RWPE2 (cell line): ENCODE measurements at regions not wholly inside any gene's neighbourhood (a gene's known extent, or its start where the extent isn't known, plus 50 kb on each side); places are given as distances from the start of the nearest gene placed in this dataset.

Experiments
- ATAC-seq: fragments of 200-7000 bp; cut with Tn5 transposase; 3 replicates; pipeline ENCODE4 v1.9.1; 2021; ENCODE audit warnings: low read depth
- DNase-seq: peaks from one replicate; pipeline ENCODE4 v3.0.0-alpha.2; 2020; ENCODE audit warnings: low spot score
- H3K27ac ChIP-seq: fragments of 450-650 bp; 2 replicates; pipeline ENCODE4 v1.5.1; 2017; ENCODE audit warnings: mild to moderate bottlenecking; ENCODE audit not compliant: poor library complexity, severe bottlenecking
- H3K27me3 ChIP-seq: fragments of 250-450 bp; sonication (Bioruptor Pico); 2 replicates; pipeline ENCODE4 v1.5.1; 2021; ENCODE audit warnings: mild to moderate bottlenecking, moderate library complexity; ENCODE audit not compliant: insufficient read depth, poor library complexity, severe bottlenecking
- H3K36me3 ChIP-seq: fragments of 250-450 bp; sonication (Bioruptor Pico); 2 replicates; pipeline ENCODE4 v1.5.1; 2020; ENCODE audit warnings: low read depth, mild to moderate bottlenecking, moderate library complexity
- H3K4me1 ChIP-seq: fragments of 250-450 bp; sonication (Bioruptor Pico); 2 replicates; pipeline ENCODE4 v1.5.1; 2021; ENCODE audit warnings: mild to moderate bottlenecking, moderate library complexity; ENCODE audit not compliant: insufficient read depth, poor library complexity, severe bottlenecking
- H3K4me3 ChIP-seq: fragments of 250-450 bp; sonication (Bioruptor Pico); 2 replicates; pipeline ENCODE4 v1.5.1; 2021; ENCODE audit warnings: mild to moderate bottlenecking, moderate library complexity; ENCODE audit not compliant: severe bottlenecking
- H3K9me3 ChIP-seq: fragments of 250-450 bp; sonication (Bioruptor Pico); 2 replicates; pipeline ENCODE4 v1.5.1; 2021; ENCODE audit warnings: mild to moderate bottlenecking, moderate library complexity; ENCODE audit not compliant: severe bottlenecking
- TF ChIP-seq, protein P1 (sequence below): fragments of 450-650 bp; IDR thresholded peaks from one replicate; pipeline ENCODE4 v1.5.1; 2017; ENCODE audit warnings: mild to moderate bottlenecking, moderate library complexity; ENCODE audit not compliant: poor library complexity, severe bottlenecking

DNA sequence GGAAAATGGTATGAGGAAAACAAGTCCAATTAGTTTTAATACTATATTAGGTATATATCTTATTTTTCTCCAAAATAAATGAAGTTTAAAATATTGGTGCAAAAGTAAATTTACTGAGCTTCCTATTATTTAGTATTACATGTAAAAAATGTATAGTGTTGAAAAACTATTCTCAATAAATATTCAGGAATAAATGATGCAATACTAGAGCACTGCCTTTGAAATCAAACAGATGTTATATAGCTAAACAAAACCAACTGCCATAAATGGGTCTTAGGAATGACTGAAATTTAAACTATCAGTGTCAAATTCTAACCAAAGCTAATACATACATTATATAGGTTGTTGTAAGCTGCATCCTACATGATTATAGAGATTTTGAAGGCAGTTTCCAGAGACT, 1434.0 kb upstream of the LRRTM3 start:
- TF ChIP-seq, protein P1, sequence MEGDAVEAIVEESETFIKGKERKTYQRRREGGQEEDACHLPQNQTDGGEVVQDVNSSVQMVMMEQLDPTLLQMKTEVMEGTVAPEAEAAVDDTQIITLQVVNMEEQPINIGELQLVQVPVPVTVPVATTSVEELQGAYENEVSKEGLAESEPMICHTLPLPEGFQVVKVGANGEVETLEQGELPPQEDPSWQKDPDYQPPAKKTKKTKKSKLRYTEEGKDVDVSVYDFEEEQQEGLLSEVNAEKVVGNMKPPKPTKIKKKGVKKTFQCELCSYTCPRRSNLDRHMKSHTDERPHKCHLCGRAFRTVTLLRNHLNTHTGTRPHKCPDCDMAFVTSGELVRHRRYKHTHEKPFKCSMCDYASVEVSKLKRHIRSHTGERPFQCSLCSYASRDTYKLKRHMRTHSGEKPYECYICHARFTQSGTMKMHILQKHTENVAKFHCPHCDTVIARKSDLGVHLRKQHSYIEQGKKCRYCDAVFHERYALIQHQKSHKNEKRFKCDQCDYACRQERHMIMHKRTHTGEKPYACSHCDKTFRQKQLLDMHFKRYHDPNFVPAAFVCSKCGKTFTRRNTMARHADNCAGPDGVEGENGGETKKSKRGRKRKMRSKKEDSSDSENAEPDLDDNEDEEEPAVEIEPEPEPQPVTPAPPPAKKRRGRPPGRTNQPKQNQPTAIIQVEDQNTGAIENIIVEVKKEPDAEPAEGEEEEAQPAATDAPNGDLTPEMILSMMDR, result no peak
- H3K4me1 ChIP-seq, result no peaks in the 10 kb centered on the region
- H3K4me3 ChIP-seq, result no peak overlapping the region
- ATAC-seq (no peak), DNase-seq (no peak)
- no peak overlapping the region for H3K27ac ChIP-seq
- no peaks in the 10 kb centered on the region for H3K36me3 ChIP-seq
- no peaks in the 10 kb centered on the region for H3K9me3 ChIP-seq
- H3K27me3 ChIP-seq, result peaks cover 20% of the 10 kb centered on the region

DNA sequence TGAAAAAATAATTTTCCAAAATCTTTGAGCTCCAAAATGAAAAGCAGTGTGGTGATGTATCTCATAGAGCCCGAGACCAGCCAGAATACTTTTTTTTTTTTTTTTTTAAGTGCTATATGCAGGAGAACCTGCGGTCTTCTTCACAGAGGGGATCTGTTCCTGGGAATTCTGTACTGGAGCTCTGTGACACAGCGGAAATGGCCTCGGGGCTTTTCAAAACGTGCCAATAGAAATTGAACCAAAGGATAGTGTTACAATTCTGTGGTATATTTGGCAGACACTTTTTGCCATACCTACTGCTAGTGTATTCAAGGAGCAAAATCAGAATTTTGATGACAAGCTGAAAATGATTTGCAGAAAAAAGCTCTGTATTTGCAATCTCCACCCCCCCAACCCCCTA, 1429.3 kb upstream of the LRRTM3 start:
- no peak for ATAC-seq
- Histone ChIP-seq H3K36me3 (no peaks in the 10 kb centered on the region), H3K27ac (no peak overlapping the region), H3K4me1 (no peaks in the 10 kb centered on the region), H3K9me3 (no peaks in the 10 kb centered on the region), H3K4me3 (no peak overlapping the region), H3K27me3 (peaks cover 13% of the 10 kb centered on the region)
- no peak for DNase-seq
- TF ChIP-seq, protein P1, result no peak

DNA sequence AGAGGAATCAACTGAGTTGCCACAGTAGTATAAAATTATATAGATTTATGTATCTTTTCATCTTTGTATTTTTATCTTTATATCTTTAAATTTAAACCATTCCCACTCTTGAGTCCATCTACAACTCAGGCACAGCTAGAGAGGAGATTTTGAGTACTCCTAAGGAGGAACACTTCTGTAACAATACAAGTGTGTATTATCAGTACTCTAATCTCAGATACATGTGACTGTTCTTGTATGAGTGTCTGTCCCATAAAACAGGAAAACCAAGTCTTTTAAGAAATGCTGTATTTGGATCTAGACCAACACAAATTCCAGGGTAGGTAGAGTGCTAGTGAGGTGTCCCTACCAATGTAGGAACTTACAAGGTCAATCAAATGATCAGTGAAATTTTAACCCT, 1428.0 kb upstream of the LRRTM3 start:
- no peak overlapping the region for H3K4me3 ChIP-seq
- peaks cover 3% of the 10 kb centered on the region for H3K27me3 ChIP-seq
- no peak overlapping the region for H3K27ac ChIP-seq
- ATAC-seq (no peak), DNase-seq (no peak)
- H3K9me3 ChIP-seq, result no peaks in the 10 kb centered on the region
- TF ChIP-seq, protein P1, result no peak
- no peaks in the 10 kb centered on the region for H3K36me3 ChIP-seq
- H3K4me1 ChIP-seq, result no peaks in the 10 kb centered on the region

DNA sequence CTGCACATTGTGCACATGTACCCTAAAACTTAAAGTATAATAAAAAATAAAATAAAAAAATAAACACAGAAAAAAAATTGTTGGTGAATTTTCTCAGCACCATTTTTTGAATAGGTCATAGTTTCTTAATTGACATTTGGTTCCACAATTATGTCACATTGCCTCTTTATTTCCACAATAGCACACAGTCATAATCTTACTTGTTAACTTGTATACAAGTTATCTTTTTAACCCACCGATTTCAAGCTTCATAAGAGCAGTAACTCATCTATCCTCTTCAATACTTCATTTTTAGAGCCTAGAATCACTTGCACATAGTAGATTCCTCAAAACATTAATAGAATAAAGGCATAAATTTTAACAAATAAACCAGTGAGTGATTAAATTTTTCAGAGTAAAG, 1425.1 kb upstream of the LRRTM3 start:
- Histone ChIP-seq H3K4me3 (no peak overlapping the region), H3K27ac (no peak overlapping the region), H3K36me3 (no peaks in the 10 kb centered on the region), H3K9me3 (no peaks in the 10 kb centered on the region), H3K27me3 (no peaks in the 10 kb centered on the region), H3K4me1 (no peaks in the 10 kb centered on the region)
- TF ChIP-seq, protein P1, result no peak
- DNase-seq (no peak), ATAC-seq (no peak)

DNA sequence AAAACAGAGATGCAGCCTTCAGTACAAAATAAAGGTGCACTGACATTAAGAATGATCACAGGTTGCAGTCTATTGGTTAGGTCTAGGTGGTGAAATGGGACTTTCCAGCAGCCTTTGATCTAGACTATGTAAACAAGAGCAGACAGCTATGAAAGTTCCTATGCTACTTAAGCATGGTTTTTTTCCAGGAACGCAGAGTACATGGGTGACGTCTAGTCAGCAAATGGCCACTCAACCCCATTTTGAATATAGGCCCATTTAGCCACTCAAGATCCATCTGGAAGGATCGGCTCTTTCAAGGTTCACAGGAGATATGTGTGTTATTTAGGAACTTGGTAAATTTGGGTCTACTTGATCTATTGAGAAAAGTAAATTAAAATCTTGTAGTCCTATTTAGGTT, 1424.6 kb upstream of the LRRTM3 start:
- H3K9me3 ChIP-seq, result no peaks in the 10 kb centered on the region
- no peaks in the 10 kb centered on the region for H3K4me1 ChIP-seq
- H3K27me3 ChIP-seq, result no peaks in the 10 kb centered on the region
- H3K4me3 ChIP-seq, result no peak overlapping the region
- TF ChIP-seq, protein P1, result no peak
- H3K27ac ChIP-seq, result no peak overlapping the region
- ATAC-seq (no peak), DNase-seq (no peak)
- H3K36me3 ChIP-seq, result no peaks in the 10 kb centered on the region
